ENCODE measurements at regions not wholly inside any gene's neighbourhood (a gene's known extent, or its start where the extent isn't known, plus 50 kb on each side); places are given as distances from the start of the nearest gene placed in this dataset.

DNA sequence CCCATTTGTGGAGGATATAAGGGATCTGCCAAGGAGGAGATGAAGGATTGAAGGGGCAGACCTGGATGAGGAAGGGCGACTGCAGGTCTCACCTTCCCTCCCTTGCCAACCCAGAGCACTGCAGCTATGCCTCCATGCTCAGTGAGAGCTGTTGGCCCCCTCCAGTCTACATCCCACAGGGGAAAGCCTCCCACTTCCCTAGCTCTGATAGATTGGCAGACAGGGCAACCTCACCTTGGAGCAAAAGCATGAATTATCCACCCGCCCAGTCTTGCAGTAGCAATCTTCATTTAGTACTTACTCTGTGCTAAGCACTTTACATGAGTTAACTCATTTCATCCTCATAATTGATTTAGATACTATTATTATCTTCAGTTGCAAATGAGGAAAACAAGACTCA is 70.4 kb upstream of the SMNDC1 start:
- no peak for DNase-seq

DNA sequence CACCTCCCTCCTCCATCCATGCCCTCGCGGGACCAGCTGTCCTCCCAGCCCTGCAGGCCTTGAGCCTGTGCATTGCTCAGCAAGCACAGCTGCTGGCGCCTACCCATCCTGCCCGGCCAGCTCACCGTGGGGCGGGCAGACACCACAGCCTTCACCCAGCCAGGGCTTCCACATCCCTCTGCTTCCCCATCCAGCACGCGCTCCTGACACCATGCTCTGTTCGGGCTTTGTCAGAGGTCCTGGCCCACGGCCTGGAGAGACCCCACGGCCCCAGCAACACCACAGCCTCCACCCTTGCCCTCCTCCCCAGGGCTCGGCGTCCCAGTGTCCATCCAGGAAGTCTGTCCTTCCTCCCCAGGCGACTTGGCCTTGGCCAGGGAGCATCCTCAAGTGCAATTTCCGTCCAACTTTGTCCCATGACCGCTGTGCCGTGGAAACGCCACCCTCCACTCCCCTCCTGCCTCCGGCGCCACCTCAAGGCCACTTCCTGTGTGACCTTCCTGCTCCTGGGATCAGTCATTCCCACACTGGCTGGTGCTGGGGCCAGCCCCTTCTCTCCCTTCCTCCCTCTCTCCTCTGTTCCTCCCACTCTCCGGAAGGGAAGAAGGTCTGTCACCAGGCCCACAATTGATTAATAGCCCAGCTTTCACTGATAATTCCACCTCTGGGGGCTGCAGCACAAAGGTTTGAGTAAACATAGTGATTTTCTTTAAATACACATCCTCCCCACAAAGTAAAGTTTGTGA is 71.5 kb upstream of the SMNDC1 start:
- DNase-seq = no peak

DNA sequence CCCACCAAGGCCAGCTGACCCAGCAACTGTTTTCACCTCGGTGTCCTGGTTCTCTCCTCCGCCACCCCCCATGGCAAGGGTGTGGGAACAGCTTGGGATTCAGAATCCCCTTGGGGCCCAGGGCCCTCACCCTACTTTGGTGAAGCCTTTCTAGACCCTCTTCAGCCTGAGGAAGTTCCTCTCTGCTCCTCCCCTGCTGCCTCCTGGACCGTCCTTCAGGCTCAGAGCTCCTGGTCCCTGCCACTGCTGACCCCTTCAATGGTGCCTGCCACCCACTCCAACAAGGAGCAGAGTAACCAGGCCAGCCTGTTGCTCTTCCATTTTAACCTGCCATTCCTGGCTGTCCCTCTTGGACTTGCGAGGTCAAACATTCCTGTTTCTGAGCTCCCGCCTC is 72.0 kb upstream of the SMNDC1 start:
- no peak for DNase-seq

DNA sequence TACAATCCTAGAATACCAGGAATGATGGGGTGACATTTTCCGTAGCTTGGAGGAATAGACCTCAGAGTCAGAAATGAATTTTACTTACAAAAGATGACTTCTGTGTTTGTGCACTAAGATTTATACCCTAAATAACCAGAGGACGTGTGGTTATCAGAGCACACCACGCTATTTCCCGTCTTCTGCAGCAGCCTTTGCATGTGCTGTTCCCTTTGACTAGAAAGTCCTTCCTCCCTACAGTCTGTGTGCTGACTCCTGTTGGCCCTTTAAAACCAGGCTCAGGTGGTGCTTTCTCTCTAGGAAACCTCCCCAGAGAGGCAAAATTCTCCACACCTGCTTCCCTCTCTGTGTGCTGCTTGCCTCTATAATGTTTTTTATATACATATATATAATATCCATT is 73.3 kb upstream of the SMNDC1 start:
- DNase-seq = no peak

DNA sequence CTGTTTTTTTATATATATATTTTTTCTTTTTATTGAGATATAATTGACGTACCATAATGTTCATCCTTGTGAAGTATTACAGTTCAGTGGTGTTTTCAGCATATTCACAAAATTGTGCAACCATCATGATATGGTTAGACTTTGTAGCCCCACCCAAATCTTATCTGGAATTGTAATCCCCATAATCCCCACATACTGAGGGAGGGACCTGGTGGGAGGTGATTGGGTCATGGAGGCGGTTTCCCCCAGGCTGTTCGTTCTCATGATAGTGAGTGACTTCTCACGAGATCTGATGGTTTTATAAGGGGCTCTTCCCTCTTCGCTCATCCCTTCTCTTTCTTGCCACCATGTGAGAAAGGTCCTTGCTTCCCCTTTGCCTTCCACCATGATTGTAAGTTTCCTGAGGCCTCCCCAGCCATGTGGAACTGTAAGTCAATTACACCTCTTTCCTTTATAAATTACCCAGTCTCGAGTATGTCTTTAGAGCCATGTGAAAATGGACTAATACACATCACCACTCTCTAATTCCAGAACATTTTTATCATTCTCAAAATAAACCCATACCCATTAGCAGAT is 73.9 kb upstream of the SMNDC1 start:
- DNase-seq = no peak

DNA sequence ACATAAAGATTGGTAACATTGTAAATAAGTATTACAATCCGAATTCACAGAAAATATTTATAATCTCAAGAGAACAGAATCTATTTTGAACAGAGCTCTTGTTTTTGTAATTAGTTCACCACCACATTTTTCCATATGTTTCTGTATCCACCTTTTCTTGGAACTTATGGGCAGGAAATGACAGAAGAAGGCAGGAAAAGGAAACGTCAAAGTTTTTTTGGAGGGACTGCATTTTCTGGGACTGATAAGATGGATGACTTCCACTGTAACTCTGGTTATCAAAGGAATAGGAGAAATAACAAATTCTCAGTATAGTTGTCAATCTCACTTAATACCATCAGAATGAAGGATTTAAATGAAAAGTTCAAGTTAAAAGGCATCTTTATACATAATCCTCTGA is 75.1 kb upstream of the SMNDC1 start:
- no peak for DNase-seq

DNA sequence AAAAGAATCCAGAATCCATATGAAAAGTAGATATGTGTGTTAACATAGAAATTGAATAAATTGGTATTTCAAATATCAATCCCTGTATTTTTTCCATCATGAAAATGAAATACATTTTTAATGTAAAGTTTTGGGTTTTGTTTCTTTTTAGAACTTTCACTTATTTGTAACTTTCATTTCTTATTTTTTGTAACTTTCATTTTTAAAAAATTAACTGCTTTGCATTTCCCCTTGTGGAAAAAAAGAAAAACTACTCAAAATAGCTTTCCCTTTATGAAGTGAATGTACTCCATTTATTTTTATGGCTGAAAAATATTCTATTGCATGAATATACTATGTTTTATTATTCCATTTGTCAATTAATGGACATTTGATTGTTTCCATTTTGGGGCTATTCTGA is 75.6 kb upstream of the SMNDC1 start:
- no peak for DNase-seq

DNA sequence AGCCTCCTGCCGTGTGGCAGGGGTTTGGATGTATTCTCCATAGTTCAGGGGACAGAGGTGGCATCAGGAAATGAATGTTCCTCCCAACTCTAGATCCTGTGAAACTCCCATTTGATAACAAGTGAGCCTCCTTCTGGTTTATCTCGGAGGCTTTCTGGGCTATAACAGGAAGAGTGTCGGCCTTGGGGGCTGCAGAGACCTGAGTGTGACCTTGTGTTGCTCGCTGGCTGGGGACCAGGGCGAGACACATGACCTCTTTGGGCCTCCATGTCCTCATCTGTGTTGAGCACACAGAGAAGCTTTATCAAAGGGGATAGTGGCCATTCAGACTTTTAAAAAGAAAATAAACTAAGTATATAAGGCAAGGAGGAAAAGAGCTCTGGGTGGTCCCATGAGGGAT is 78.0 kb upstream of the SMNDC1 start:
- no peak for DNase-seq

DNA sequence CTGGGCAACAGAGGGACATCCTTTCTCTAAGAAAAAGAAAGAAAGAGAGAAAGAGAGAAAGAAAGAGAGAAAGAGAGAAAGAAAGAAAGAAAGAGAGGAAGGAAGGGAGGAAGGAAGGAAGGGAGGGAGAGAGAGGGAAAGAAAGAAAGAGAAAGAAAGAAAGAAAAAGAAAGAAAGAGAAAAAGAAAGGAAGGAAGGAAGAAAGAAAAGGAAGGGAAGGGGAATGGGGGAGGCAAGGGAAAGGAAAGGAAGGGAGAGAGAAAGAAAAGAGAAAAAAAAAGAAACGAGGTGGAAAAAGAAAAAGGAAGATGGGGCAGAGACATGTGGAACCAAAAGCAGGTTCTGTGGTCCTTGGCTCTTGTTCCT is 82.9 kb upstream of the SMNDC1 start:
- DNase-seq = no peak

DNA sequence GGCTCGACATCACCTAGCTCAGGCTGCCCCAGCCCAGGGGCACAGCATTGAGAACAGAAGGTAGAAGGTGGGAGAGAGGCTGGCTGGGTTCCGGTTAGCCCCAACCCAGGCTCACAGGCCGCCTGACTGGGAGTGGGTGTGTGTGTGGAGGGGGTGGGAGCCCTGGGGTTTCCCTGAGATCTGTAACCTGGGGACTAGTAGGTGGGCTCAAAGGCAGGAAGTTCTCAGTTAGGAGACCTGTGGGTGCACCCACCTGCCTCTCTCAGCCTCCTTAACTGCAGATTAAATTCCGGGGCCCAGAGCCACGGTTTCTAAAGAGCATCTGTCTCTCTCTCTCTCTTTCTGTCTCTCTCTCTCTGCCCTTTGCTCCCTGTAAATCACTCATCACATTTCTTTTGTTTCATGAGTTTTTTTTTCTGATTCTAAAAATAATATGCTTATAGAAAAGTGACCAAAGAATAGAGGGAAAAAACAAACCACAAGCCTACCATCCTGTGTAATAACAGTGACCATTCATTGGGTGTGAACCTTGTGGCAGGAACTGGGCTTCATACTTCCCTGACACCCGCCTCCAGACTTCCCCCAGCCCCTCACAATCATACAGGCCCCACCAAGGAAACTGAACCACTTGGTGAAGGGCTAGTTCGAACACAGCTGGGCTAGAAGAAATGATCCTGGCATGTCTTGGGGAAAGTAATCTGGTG is 83.4 kb upstream of the SMNDC1 start:
- peak in 1 of 2 donors; percentile 8 for DNase-seq

DNA sequence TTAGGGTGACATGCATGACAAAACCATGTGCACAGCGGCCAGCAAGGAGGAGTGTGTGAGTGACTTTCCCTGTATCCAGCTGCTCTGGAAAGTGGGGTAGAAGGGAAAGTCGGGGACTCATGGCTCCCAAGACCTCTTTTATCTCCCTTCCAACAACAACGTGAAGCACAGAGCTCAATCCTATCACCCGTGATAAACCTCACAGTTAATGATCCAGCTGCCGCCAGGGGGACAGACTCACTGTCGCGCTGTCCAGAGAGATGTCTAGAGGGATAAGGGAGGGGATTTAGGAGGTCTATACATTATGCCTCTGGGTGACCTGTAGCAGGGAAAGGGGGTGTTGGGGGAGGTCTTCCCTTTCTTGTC is 84.0 kb upstream of the SMNDC1 start:
- no peak for DNase-seq

DNA sequence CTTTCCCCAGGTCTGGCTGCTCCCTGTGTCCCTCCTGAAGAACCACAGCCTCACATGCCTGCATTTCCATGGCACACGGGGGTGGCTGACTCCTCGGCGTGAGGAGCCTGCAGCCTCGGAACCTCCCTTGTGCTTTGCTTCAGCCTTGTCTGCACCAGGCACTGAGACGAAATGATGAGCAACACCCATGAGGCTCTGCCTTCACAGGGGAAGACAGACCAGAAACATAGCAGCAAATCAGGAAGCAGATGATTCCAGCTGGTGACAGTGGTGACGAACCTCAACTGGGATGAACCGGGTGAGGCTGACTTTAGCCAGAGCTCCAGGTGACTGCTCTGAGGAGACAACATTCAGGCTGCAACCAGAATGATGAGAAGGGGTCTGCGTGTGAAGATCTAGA is 84.5 kb upstream of the SMNDC1 start:
- DNase-seq = no peak

DNA sequence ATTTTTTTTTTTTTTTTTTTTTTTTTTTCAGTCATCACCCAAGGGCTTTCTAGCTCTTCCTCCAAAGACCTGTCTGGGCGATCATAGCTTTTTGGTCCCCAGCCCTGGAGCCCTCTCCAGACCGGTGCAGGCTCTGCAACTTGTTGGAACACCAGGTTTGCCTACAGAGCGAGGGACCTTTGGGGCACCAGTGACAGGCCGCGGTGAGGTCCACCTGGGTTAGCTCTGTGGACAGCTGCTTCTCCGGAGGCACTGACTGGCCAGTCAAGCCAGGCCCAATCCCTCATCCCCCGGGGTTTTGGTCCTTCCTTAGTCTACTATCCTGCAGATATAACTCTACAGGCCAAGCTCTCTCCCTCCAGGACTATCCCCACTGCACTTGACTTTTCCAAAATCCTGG is 86.8 kb upstream of the SMNDC1 start:
- no peak for DNase-seq

DNA sequence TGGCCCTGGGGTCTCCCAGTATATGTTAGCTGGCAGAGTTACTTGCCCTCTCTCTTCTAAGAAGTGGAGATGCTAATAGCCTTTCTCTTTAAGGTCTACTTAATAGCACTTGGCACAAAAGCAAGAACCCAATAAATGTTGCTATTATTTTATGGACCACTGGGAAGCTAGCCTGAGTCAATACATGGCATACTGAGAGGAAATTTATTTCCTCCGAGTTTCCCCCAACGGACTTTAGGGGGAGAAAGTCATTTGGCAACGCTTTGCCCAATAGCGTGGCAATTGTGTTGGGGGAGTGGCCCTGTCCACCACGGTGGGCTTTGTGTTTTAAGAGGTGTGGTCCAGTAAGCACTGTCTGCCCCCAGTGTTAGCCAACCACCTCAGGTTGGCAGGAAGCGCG is 87.4 kb upstream of the SMNDC1 start:
- no peak for DNase-seq

DNA sequence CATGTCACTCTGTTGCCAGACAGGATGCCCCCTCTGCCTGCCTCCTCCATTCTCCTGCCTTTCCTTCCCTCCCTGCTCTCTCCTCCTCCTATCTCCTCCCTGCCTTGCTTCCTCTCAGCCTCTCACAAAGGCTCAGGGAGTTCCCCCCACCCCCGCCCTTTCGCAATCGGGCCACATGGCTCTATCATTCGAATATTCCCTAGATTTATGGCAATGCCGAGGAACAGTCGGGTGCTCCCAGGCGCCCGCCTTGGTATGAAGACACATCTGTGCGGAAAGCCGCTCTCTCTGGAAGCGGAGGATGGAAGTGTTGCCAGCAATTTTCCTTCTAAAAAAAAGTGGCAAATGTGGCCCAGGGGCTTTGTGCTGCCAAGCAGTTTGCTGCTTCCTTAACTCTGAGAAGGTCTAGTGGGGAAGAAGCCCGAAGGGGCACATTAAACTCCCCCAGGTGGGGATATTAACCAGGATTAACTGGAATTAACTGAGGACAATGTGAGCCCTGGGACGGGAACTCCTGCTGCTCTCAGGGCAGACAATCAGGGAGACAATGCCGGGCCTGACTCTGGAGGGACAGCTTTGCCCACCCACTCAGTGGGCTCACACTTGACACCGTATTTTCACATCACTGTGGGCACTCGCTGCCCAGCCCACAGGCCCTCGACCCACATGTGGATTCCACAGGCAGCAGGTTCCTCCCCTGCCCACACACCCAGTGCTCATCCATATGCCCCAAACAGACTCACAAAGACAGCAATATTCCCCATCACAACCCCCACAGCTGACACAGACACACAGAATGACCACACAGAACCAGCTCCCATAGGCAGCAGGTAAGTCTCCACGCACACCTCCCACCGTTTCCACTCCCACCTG is 88.4 kb upstream of the SMNDC1 start:
- DNase-seq = no peak

DNA sequence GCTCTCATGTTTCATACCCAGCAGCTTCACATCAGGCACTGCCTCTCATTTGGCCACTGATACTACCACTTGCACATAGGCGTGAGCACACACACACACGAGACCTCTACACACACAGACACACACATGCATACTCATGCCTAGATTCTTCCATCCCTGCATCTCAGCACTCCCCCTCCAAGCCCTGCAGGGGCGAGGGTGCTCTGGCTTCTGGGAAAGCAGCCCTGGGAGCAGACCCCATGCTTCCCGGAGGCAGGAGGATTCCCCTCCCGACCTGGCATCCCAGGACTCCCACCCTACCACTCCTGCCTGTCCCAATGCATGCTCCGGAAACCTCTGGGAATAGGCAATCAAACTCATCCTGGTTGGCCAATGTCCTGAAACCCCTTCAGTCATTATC is 89.1 kb upstream of the SMNDC1 start:
- no peak for DNase-seq

DNA sequence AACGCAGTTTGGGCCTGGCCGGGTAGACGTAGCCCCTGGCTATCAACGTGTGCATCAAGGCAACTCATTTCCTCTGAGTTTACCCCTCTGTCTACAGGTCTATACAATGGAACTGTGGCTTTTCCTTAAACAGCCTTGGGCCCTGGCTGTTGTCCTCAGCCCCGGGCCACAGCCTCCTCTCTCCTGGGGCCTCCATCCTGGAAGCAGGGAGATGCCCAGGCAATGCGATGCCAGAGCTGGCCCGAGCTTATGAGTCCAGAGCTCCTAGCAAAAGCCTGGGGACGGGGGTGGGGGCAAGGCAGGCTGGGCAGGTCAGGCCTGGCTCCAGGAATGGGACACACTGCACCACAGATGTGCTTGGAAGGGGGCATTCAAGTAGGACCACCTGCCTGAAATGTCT is 89.6 kb upstream of the SMNDC1 start:
- DNase-seq = no peak

DNA sequence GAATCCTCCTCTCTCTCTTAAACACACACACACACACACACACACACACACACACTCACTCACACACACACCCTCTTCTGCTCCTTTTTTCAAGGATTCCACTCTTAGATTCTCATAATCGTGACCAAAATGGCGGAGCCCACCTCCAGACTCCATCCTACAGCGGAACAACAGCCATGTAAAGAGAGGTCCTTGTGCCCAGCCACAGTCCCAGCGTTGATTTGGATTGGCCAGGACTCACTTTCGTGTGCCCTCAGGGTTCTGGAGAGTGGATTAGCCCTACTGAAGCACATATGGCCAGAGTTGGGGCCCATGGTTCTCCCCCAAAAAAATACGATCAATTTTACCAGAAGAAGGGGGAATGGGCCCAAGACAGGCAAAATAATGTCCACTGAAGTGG is 90.2 kb upstream of the SMNDC1 start:
- no peak for DNase-seq

DNA sequence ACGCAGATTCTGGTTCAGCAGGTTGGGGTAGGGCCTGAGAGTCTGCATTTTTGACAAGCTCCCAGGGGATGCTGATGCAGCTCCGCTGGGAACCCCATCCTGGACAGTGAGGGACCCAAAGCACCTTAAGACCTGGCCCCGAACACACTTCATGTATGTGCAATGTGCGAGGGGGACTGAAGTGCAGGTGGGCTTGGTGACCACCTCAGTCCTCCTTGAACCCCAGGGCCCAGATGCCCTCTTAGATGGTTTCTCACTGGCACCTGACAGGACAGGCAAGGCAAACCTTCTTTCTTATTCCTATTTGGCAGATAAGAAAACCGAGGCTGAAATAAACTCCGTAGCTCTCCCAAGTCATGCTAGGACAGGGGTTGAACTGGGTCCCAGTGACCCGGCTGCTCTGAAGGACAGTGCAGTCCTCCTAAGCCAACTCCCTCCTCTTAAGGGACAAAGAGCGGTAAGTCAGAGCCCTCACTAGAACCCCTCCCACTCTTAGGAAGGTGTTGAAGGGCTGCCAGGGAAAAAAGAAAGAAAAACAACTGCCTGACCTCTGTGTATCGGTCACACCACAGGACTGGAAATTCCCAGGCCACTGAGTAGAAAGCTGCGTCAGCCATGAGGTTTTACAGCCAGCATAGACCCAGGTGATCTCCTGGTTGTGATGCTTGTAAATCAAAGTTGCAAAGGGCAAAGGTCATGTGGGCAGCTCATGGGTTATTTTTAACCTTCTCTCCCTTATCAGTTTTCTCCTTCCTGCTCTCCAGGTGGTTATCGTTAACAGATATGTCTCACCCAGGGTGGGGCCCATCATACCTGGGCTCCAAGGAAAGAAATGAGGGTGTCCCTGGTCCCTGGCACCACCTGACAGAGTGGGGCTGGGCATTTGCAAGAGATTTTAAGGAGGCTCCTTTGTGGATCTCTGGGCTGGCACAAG is 90.9 kb upstream of the SMNDC1 start:
- DNase-seq = peak in 1 of 2 donors; percentile 29

DNA sequence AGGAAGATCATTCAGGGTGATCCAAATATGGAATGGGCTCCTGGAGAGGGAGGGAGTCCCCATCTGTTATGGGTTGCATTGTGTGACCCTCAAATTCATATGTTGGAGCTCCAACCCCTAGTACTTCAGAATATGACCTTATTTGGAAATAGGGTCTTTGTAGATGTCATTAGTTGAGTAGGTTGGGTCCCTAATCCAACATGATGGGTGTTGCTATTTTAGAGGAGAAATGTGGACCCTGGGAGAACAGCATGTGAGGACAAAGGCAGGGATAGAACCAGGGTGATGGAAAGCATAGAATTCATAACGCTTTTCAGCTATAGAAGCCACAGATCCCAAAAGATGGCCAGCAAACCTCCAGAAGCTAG is 91.5 kb upstream of the SMNDC1 start:
- DNase-seq = no peak

DNA sequence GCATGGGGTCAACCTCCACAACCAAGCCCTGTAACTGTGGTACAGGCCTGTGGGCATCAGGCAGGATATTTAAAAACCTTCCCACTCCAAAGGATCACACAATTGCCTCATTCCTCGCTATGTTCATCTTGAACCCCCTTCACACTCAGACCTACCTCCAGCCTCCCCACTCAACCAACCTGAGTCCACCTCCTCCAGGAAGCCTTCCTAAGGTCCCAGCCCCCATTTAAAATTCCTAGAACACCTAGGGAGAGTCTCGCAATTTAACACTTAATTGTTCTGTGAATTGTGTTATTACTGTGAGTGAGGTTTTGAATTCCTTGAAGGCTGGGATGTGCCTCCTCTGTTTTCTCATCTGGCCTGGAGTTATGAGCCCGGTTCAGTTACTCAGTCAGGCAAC is 93.1 kb upstream of the SMNDC1 start:
- no peak for DNase-seq

DNA sequence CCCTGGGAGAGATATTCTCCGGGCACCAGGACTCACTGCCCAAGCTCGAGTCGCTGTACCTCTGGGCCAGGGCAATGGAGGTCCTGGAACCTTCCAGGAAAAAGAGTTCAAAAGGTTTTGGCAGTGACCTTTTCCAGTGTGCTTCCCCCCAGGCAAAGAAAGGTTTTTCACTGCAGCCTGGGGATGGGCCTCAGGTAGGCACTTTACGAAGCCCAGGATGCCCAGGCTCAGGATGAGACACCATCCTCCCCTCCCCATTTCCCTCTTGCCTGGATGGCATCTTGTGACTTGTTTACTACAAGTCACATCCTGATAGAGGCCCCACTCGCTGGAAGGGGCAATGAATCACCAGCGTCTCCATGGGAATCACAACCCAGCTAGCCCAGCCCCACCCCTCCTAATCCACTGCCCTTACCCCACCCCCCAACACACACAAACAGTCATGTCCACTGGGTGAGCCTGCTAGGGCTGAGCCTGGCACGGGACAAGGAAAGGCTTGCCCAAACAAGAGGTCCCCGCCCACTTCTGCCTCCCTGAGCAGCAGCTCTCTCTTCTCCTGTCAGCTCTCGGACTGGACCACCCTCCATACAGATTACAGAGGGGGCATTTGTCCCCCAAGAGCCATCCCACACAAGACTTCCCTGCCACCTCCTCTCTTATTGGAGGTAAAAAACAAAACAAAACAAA is 93.8 kb upstream of the SMNDC1 start:
- peak in 1 of 2 donors; percentile 42 for DNase-seq

Data from CD4-positive, alpha-beta T cell treated with Interleukin-1 beta for 1 hour (primary cell).